ENCODE measurements at regions not wholly inside any gene's neighbourhood (a gene's known extent, or its start where the extent isn't known, plus 50 kb on each side); places are given as distances from the start of the nearest gene placed in this dataset.

DNA sequence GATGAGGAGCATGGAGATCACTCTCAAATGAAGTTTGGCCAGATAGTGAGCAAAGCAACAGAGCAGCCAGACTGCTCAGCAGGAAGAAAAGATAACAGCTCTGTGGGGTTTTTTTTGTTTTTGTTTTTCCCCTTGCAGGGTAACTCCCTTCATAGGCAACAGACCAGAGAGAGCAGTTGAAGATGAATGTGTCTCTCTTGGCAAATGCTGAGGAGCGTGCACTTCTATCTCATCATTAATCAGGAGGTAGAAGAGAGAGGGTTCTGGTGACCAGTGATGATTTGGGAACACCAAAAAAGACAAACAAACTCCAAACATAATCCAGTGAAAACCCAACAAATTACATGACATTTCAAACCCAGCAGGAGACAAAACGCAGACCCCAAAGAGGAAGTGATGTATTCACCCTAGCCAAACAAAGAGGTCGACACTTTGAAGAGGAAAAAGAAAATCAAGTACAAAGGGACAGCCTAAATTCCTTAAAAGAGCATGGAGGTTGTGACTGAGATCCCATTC, 66.2 kb upstream of the RREB1 start:
- no peak for DNase-seq

DNA sequence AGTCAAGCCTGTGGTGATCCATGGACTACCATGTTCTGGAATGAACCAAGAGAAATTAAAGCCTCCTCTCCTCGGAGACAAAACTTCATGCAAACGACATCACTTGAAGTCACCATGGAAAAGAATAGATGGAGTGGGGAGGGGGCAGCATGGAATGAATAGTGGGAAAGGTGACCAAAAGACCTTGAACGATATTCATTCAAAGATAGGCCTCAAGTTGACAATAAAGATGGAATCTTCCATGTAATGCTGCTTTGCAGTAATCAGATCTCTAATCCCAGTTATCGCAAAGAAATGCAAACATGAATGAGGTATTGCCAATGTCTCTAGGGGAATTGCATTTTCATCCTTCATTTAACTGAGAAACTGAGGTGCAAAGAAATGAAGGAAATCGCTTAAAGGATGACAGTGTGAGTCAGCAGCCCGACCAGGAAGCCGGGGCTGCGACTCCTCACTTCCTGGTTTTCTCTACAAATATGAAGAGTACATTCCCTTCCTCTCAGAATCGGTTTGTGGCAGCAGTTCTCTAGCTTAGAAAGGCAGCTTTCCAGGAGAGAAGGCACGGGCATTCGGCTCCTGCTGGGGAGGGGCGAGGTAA, 65.6 kb upstream of the RREB1 start:
- peak; percentile 29 for DNase-seq

DNA sequence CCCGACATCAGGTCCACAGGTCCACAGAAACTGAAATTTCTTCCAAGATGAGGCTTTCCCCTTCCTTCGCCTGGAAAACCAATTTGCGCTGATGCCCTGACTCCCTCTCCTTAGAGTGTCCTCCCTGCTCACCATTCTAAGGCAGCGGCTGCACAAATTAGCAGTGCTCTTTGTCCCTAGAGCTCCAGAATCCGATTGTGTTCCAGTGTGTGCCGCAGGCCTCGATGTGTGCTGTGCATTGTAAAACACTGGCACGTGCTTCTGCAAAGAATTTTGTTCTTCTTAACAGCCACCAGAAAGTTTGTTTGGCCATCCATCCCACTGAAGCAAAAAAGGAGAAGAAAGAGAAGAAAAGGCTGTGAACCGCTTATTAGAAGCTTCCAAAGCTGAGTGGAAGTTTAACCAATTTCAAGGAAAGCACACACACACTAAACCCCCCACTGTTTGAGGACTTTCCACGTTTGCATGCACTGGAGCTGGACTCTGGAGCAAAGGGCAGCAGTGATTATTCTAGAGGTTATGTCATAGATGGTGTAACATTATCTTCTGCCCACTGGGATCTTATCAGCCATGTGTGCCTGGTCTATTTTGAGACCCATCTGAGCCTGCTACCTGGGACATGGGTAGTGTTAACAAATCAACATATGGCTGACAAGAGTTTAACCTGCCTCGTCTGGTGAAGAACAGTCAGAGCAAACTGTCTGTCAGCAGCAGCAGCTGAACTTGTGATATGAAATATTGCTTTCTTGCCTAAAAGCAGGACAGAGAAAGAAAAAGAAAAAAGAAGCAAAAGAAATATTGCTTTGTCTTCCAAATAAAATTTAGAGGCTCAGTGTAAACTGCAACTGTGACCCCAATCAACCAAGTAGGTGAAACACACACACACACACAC, 64.9 kb upstream of the RREB1 start:
- no peak for DNase-seq

DNA sequence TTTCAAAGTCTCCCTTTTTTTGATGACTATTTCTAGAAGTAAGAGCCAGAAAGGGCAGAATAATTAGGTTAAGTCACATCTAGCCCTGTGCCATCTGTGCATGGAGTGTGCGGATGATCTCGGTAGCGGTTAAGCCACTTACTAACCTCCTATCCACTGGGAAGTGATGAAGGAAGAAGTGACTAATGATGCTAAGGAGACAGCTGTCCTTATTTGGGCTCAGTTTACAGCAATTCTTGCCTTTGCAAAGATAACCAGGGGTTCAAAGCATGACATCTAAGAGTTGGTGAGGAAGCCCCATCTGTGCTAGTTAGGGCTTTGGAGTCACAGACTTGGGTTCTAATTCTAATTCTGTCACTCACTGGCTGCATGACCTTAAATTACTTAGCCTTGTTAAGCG, 62.4 kb upstream of the RREB1 start:
- DNase-seq: no peak

DNA sequence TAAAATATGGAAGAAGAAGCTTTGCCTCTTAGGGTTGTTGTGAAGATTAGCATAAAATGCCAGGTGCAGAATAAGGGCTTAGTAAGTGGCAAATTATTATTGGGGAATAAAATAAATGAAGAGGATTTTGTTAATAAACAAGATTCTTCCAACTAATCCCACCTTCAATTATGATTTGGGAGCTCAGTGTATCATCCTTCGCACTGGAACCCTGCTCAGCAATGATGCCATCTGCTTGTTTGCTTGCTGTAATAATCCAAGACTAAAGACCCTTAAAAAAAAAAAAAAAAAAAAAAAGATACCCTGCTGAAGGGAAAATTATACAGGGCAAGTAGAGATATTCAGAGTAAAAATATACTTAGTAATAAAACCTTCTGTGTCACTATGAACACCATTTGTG, 62.0 kb upstream of the RREB1 start:
- DNase-seq: no peak

DNA sequence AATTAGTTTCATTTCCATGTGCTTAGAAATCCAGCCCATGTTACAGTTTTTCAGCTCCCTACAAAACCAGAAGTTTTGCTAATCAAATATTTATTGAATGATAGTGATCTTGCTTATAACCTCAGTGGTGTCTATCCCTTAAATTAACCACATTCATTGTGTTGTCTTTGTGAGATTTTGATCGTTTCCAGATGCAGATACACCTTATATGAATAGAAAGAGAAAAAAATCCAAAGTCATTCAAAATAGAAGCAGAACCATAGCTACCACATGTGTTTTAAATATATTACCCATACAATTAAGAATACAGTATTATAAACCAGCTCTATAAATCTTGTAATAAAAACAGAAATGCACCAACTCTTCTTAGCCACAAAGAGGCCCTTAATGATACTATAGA, 60.6 kb upstream of the RREB1 start:
- DNase-seq: no peak

DNA sequence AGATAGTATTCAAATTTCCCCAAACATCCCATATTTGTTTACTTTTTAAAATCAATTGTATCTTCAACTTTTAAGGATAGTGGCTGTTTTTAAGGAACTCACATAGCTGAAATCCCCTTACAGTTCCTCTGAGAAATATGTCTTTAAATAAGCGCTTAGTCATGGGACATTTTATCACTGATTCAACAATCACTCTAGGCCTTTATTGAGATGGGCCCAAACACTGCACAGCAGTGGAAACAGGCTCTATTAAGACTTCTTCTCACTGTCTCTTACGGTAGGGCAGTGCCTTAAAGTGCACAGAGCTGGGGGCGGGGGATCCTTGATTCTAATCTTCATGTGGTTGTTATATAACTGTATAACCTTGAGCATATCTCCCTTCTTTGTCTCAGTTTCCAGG, 59.8 kb upstream of the RREB1 start:
- no peak for DNase-seq

DNA sequence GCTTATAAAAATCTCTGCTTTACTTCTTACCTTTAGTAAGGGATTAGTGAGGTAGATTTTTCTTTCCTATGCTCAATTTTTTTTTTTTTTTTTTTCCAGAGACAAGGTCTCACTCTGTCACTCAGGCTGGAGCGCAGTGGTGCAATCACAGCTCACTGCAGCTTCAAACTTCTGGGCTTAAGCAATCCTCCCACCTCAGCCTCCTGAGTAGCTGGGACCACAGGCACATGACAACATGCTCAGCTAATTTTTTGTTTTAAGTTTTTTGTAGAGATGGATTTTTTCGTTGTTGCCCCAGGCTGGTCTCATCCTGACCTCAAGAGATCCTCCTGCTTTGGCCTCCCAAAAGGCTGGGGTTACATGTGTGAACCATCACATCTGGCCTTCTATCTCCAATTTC, 58.9 kb upstream of the RREB1 start:
- no peak for DNase-seq

DNA sequence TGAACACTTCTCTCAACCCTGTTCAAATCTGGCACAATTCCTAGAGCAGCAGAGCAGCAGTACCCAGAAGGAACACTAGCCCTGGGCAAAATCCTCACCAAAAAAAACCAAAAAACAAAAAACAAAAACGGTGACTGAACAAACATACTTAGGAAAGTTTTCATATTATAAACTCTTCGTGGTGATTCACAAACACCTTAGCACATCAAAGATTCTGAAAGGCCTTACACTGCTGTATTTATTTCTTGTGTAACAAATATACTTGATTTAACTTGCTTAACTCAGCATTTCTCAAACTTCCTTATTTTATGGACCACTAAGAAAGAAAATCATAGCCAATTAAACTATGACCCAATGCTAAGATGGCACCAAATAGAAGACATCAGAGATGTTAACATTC, 57.8 kb upstream of the RREB1 start:
- no peak for DNase-seq

DNA sequence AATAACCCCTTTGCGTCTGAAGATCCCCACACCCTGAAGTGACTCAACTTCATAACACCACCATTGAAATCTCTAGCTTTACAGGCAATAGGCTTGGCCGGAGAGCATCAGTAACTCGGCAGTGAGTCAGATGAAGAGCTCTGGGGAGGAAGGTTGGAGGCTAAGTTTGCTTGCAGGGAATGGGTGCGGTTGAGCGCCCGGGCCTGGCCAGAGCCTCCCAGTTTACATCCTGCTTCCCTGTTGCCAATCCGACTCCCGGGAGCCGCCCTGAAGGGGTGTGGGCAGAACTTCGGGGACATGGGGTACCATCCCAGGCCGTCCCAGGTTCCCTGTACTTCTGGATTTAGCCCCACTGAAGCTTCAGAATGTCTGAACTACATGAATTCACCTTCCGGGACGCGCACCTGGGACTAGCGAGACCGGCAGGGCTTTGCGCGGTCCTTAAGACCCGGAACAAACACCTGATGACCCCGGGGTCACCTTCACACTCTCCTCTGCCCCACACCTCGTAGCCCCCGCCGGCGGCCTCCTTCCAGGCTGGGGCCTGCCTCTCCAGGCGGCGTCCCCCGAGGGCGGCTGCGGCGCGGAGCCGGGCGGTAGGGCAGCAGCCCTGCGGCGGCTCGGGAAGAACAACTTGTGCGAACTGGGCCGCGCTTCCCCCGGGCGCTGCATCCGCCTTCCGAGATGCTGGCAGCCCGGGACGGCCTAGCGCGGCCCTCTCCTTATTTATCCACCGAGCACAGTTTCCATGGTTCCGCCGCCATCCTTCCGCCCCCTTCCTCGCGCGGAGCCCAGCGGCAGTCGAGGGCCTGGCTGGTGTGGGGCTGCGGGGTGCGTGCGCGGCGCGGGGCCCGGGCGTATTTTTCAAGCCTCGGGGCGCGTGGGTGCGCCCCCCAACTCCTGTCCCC, 56.6 kb upstream of the RREB1 start:
- peak; percentile 61 for DNase-seq

DNA sequence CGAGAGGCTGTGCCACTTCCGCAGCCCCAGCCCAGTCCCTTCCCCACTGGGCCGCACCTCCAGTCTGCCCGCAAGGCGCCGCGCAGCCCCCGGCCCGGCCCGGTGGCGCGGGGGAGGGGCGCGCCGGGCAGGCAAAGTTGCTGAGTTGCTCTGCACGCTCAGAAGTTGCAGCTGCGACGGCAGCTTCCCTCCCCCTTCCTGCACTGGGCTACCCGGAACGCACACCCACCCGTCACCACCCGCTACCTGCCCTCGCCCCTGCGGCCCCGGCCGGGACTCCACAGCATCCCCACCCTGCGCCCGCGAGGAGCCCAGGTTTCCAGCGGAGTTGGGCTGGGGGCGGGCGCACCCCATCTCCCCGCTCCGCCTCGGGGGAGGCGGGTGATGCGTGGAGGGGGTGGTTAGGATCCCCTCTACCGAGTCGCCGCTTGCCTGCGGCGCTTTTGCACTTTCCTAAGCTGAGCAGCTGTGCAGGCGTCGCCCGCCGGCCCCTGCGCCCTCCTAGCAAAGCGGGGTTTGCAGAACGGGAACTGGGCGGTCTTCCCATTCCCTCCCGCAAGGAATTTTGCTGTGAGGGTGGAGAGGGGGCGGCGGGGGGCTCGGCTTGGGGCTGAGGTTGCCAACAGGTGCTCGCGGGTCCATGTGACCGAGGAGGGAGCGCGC, 55.9 kb upstream of the RREB1 start:
- DNase-seq: peak; percentile 75

DNA sequence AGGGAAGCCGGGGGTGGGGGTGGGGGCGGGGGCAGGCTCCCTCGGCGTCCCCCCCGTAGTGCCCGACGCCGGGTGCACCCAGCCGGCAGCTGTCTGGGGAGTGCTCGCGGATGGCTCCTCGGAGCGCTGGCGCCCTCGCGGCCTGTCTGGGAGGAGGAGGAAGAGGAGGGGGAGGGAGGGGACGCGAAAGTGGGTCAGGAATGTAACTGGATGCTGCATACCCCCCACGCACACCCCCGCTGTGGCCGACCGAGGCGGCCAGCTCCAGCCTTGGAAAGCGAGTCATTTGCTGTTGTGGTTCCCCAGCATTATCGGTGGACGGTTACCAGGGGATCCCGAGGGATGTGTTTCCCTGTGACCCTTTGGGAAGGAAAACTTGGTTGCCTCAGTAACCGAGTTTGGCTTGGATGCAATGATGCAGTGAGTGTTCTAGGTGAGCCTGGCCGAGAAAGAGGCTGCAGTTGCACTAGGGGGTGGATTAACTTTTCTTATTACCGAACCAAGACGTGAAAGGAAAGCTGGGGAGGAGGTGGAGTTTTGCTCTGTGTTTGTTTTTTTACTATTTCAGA, 55.2 kb upstream of the RREB1 start:
- peak; percentile 52 for DNase-seq

DNA sequence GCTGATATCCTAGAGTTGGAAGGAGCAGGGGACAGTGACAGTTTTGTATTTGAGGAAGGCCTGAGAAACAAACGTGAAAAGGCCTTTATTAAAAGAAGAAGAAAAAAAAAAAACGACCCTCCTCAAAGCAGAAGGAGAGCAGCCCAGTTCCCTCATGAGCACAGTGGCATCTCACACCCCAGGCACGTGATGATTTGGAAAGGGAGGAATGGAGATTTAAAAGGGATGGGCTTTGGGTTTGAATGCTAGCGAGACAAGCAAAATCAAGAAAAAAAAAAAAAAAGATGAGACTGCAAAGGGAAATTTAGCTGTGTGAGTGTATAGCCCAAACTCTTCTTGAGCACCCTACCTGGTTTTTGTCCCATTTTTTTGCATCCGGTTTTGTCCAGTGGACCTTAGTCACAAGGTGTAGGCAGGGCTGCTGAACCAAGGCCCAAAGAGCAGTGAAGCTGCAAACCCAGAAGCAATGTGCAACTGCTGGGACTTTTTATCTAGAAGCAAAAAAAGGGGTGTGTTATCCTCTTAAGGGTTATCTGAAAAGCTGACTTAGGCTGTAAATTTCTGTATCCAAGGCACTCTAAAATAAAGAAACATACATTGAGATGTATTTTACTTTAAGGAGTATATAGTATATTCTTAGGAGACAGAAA, 54.5 kb upstream of the RREB1 start:
- DNase-seq: no peak
